Stimulated activated naive CD4-positive, alpha-beta T cell treated with Interleukin-2 at 50 U/mL for 16 hours (primary cell): ENCODE measurements at regions not wholly inside any gene's neighbourhood (a gene's known extent, or its start where the extent isn't known, plus 50 kb on each side); places are given as distances from the start of the nearest gene placed in this dataset.

Source experiments
- DNase-seq: peaks from one replicate; lab custom pipeline; 2025; lab: John Stamatoyannopoulos, UW

GRCh38 chrX:149151805-149152757 is 353.0 kb downstream of the IDS start:
- no peak for DNase-seq

- no peak for DNase-seq
Measured at GRCh38 chrX:149145845-149146285, 359.2 kb downstream of the IDS start.

GRCh38 chrX:149131774-149132173 is 373.3 kb downstream of the IDS start:
- DNase-seq, result no peak

- DNase-seq, result no peak
Measured at GRCh38 chrX:149129767-149130166, 375.3 kb downstream of the IDS start.

GRCh38 chrX:149124526-149125108 is 380.5 kb downstream of the IDS start:
- DNase-seq, result no peak

- DNase-seq, result no peak
Measured at GRCh38 chrX:149121206-149121920, 383.7 kb downstream of the IDS start.

- no peak for DNase-seq
Measured at GRCh38 chrX:149120459-149120858, 384.6 kb downstream of the IDS start.

GRCh38 chrX:149114874-149115273 is 390.2 kb downstream of the IDS start:
- DNase-seq, result no peak

GRCh38 chrX:149114001-149114400 is 391.1 kb downstream of the IDS start:
- no peak for DNase-seq

- no peak for DNase-seq
Measured at GRCh38 chrX:149097786-149098185, 407.3 kb downstream of the IDS start.

- DNase-seq, result no peak
Measured at GRCh38 chrX:149092179-149092578, 412.9 kb downstream of the IDS start.

- DNase-seq, result no peak
Measured at GRCh38 chrX:149079805-149080406, 425.2 kb downstream of the IDS start.

- no peak for DNase-seq
Measured at GRCh38 chrX:149074398-149074797, 430.7 kb downstream of the IDS start.

- DNase-seq, result no peak
Measured at GRCh38 chrX:149073479-149073878, 431.6 kb downstream of the IDS start.

GRCh38 chrX:149069899-149070298 is 435.2 kb downstream of the IDS start:
- no peak for DNase-seq

- DNase-seq, result no peak
Measured at GRCh38 chrX:149060921-149061320, 444.2 kb downstream of the IDS start.
